Neural cell (in vitro differentiated cells): ENCODE measurements at regions not wholly inside any gene's neighbourhood (a gene's known extent, or its start where the extent isn't known, plus 50 kb on each side); places are given as distances from the start of the nearest gene placed in this dataset.

ENCODE experiments used
- H2AFZ ChIP-seq: fragments of 200-600, 300-800 bp; sonication (generic), shearing (Covaris generic); 2 replicates; pipeline ENCODE4 v1.6.0; 2014; ENCODE audit warnings: low read depth, mild to moderate bottlenecking, antibody characterized with exemption, low read length, moderate library complexity
- H3F3A ChIP-seq: fragments of 200-600 bp; shearing (Covaris generic); 2 replicates; pipeline ENCODE4 v1.6.1; 2016; ENCODE audit warnings: mild to moderate bottlenecking, moderate library complexity, mixed read lengths, antibody characterized with exemption, low read length; ENCODE audit not compliant: insufficient read depth, poor library complexity, severe bottlenecking
- H3K27ac ChIP-seq: fragments of 200-600, 300-800 bp; sonication (generic), shearing (Covaris generic); 2 replicates; pipeline ENCODE4 v1.5.1; 2014; ENCODE audit warnings: mild to moderate bottlenecking, low read length, moderate library complexity
- H3K27me3 ChIP-seq: fragments of 300-800, 200-600 bp; sonication (generic), shearing (Covaris generic); 2 replicates; pipeline ENCODE4 v1.6.0; 2014; ENCODE audit warnings: mild to moderate bottlenecking, low read depth, low read length, moderate library complexity; ENCODE audit not compliant: insufficient read depth
- H3K36me3 ChIP-seq: fragments of 300-800, 200-600 bp; sonication (generic), shearing (Covaris generic); 2 replicates; pipeline ENCODE4 v1.5.1; 2014; ENCODE audit warnings: mild to moderate bottlenecking, antibody characterized with exemption, low read length, moderate library complexity; ENCODE audit not compliant: insufficient read depth
- H3K4me2 ChIP-seq: fragments of 300-800, 200-600 bp; sonication (generic), shearing (Covaris generic); 2 replicates; pipeline ENCODE4 v1.6.0; 2014; ENCODE audit warnings: mild to moderate bottlenecking, low read length
- H3K4me3 ChIP-seq: fragments of 300-800, 200-600 bp; sonication (generic), shearing (Covaris generic); 2 replicates; pipeline ENCODE4 v1.5.1; 2014; ENCODE audit warnings: mild to moderate bottlenecking, low read length, moderate library complexity
- H3K79me2 ChIP-seq: fragments of 200-600 bp; shearing (Covaris generic); replicated peaks from 2 replicates; pipeline ENCODE4 v1.6.0; 2014; ENCODE audit warnings: mild to moderate bottlenecking, low read length, moderate library complexity; ENCODE audit not compliant: insufficient read depth
- H3K9ac ChIP-seq: fragments of 300-800, 200-600 bp; sonication (generic), shearing (Covaris generic); 2 replicates; pipeline ENCODE4 v1.6.1; 2016; ENCODE audit warnings: mild to moderate bottlenecking, low read length, mixed read lengths
- H3K9me2 ChIP-seq: fragments of 200-600 bp; shearing (Covaris generic); 2 replicates; pipeline ENCODE4 v1.6.1; 2016; ENCODE audit warnings: mild to moderate bottlenecking, low read length, mixed read lengths; ENCODE audit not compliant: insufficient read depth
- H3K9me3 ChIP-seq: fragments of 200-600, 300-800 bp; sonication (generic), shearing (Covaris generic); 2 replicates; pipeline ENCODE4 v1.6.1; 2016; ENCODE audit warnings: mild to moderate bottlenecking, mixed run types, low read length, moderate library complexity, mixed read lengths
- H4K20me1 ChIP-seq: fragments of 200-600 bp; shearing (Covaris generic); 2 replicates; pipeline ENCODE4 v1.6.1; 2016; ENCODE audit warnings: mild to moderate bottlenecking, mixed run types; ENCODE audit not compliant: insufficient read depth
- EP300 ChIP-seq: fragments of 450-650 bp; conservative IDR thresholded peaks from 2 replicates; pipeline ENCODE4 v1.6.1; 2014; ENCODE audit warnings: antibody characterized with exemption, mild to moderate bottlenecking, moderate library complexity; ENCODE audit not compliant: poor library complexity, severe bottlenecking
- EZH2 ChIP-seq: fragments of 200-600, 300-800 bp; shearing (Covaris generic), sonication (generic); IDR thresholded peaks from 2 replicates; pipeline ENCODE4 v1.6.1; 2014; ENCODE audit warnings: antibody characterized with exemption, low read length, borderline replicate concordance, mild to moderate bottlenecking; ENCODE audit not compliant: insufficient read depth, poor library complexity, severe bottlenecking
- MXI1 ChIP-seq: fragments of 450-650 bp; conservative IDR thresholded peaks from 2 replicates; pipeline ENCODE4 v1.6.1; 2014; ENCODE audit warnings: antibody characterized with exemption, mild to moderate bottlenecking; ENCODE audit not compliant: poor library complexity, severe bottlenecking
- POLR2AphosphoS5 ChIP-seq: IDR thresholded peaks from 2 replicates; pipeline ENCODE4 v1.6.1; 2012
- RAD21 ChIP-seq: fragments of 450-650 bp; conservative IDR thresholded peaks from 2 replicates; pipeline ENCODE4 v1.6.1; 2014; ENCODE audit warnings: antibody characterized with exemption, mild to moderate bottlenecking, moderate library complexity
- SMC3 ChIP-seq: fragments of 450-650 bp; conservative IDR thresholded peaks from 2 replicates; pipeline ENCODE4 v1.6.1; 2014; ENCODE audit warnings: antibody characterized with exemption, mild to moderate bottlenecking, moderate library complexity; ENCODE audit not compliant: poor library complexity
- TAF1 ChIP-seq: IDR thresholded peaks from 2 replicates; pipeline ENCODE4 v1.6.1; 2012; ENCODE audit warnings: low read depth
- TF ChIP-seq, protein P1 (sequence below): fragments of 450-650 bp; IDR thresholded peaks from 2 replicates; pipeline ENCODE4 v1.5.1; 2014; ENCODE audit warnings: antibody characterized with exemption, mild to moderate bottlenecking, moderate library complexity; ENCODE audit not compliant: poor library complexity, severe bottlenecking
- TF ChIP-seq, protein P2 (sequence below): IDR thresholded peaks from 2 replicates; pipeline ENCODE4 v1.6.1; 2012; ENCODE audit warnings: borderline replicate concordance

DNA sequence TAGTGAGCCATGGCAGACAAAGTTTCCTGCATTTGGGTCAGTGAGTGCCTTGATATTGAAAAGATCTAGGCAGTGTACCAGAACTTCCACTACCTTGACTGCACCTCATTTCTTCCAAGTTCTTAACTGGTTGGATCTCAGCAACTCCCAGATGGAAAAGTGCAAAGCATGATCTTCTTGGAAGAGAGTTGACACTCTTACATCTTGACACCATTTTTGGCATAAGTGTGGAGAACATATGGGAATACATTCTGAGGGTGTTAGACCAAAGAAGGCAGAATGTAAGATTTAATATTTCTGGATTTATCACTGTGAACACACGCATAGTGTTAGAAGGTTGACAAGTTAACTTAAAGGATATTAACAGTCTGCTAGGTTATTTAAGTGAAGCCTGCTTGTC lies 555.1 kb upstream of the CTNND2 start:
- H3K9me2 ChIP-seq: no peaks in the 10 kb centered on the region

DNA sequence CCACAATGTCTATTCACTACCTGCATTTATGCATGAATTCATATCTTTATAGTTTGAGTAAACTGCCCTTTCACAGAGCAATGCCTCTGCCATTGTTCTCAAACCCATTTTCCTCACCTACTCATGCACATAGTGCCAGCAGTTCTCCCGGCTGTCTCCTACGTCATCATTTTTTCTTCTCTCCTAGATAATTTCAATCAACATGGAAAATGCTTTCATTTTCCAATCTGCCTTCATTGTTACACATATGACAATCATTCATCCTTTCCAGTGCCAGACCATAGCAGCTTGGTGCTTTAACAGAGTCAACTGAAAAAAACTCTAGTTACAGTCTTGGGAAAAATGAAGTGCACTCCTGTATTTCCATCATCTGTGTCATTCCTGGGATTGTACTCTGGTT lies 514.8 kb upstream of the CTNND2 start:
- Histone ChIP-seq H3K27me3 (no peaks in the 10 kb centered on the region), H2AFZ (no peak overlapping the region)

More for the DNA sequence above, 555.1 kb upstream of the CTNND2 start:
- Histone ChIP-seq H3K27me3 (no peaks in the 10 kb centered on the region), H2AFZ (no peak overlapping the region), H3F3A (no peaks in the 10 kb centered on the region), H3K4me3 (no peak overlapping the region), H3K27ac (no peak overlapping the region), H4K20me1 (no peaks in the 10 kb centered on the region), H3K36me3 (no peaks in the 10 kb centered on the region), H3K9ac (no peak overlapping the region), H3K79me2 (no peaks in the 10 kb centered on the region), H3K9me3 (no peaks in the 10 kb centered on the region), H3K4me2 (no peak overlapping the region)
- TF ChIP-seq, protein P1, sequence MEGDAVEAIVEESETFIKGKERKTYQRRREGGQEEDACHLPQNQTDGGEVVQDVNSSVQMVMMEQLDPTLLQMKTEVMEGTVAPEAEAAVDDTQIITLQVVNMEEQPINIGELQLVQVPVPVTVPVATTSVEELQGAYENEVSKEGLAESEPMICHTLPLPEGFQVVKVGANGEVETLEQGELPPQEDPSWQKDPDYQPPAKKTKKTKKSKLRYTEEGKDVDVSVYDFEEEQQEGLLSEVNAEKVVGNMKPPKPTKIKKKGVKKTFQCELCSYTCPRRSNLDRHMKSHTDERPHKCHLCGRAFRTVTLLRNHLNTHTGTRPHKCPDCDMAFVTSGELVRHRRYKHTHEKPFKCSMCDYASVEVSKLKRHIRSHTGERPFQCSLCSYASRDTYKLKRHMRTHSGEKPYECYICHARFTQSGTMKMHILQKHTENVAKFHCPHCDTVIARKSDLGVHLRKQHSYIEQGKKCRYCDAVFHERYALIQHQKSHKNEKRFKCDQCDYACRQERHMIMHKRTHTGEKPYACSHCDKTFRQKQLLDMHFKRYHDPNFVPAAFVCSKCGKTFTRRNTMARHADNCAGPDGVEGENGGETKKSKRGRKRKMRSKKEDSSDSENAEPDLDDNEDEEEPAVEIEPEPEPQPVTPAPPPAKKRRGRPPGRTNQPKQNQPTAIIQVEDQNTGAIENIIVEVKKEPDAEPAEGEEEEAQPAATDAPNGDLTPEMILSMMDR: no peak
- TF ChIP-seq SMC3 (no peak), EZH2 (no peak), MXI1 (no peak), EP300 (no peak), POLR2AphosphoS5 (no peak), RAD21 (no peak), TAF1 (no peak)
- TF ChIP-seq, protein P2, sequence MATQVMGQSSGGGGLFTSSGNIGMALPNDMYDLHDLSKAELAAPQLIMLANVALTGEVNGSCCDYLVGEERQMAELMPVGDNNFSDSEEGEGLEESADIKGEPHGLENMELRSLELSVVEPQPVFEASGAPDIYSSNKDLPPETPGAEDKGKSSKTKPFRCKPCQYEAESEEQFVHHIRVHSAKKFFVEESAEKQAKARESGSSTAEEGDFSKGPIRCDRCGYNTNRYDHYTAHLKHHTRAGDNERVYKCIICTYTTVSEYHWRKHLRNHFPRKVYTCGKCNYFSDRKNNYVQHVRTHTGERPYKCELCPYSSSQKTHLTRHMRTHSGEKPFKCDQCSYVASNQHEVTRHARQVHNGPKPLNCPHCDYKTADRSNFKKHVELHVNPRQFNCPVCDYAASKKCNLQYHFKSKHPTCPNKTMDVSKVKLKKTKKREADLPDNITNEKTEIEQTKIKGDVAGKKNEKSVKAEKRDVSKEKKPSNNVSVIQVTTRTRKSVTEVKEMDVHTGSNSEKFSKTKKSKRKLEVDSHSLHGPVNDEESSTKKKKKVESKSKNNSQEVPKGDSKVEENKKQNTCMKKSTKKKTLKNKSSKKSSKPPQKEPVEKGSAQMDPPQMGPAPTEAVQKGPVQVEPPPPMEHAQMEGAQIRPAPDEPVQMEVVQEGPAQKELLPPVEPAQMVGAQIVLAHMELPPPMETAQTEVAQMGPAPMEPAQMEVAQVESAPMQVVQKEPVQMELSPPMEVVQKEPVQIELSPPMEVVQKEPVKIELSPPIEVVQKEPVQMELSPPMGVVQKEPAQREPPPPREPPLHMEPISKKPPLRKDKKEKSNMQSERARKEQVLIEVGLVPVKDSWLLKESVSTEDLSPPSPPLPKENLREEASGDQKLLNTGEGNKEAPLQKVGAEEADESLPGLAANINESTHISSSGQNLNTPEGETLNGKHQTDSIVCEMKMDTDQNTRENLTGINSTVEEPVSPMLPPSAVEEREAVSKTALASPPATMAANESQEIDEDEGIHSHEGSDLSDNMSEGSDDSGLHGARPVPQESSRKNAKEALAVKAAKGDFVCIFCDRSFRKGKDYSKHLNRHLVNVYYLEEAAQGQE: no peak

More for the DNA sequence above, 514.8 kb upstream of the CTNND2 start:
- H3K9me2 ChIP-seq: no peaks in the 10 kb centered on the region
- peak overlapping the region; percentile 22 for H3K27ac ChIP-seq
- H3K4me2 ChIP-seq: no peak overlapping the region
- peak; percentile 42 for TF ChIP-seq POLR2AphosphoS5
- no peak for TF ChIP-seq MXI1
- TF ChIP-seq RAD21: no peak
- no peak for TF ChIP-seq EZH2
- TF ChIP-seq, protein P1: no peak
- TF ChIP-seq TAF1: no peak
- TF ChIP-seq, protein P2: peak; percentile 91
- peak; percentile 35 for TF ChIP-seq EP300
- no peak for TF ChIP-seq SMC3
- no peaks in the 10 kb centered on the region for H4K20me1 ChIP-seq
- H3K9me3 ChIP-seq: no peaks in the 10 kb centered on the region
- H3K36me3 ChIP-seq: no peaks in the 10 kb centered on the region
- H3K9ac ChIP-seq: no peak overlapping the region
- H3K4me3 ChIP-seq: no peak overlapping the region
- H3F3A ChIP-seq: no peaks in the 10 kb centered on the region
- no peaks in the 10 kb centered on the region for H3K79me2 ChIP-seq
